ENCODE measurements at regions not wholly inside any gene's neighbourhood (a gene's known extent, or its start where the extent isn't known, plus 50 kb on each side); places are given as distances from the start of the nearest gene placed in this dataset.

- Histone ChIP-seq H3K27ac (ENCODE audit: low read length) (no peak overlapping the region), H3K4me1 (ENCODE audit: control insufficient read depth, insufficient read depth, low read length) (no peaks in the 10 kb centered on the region), H3K27me3 (ENCODE audit: control insufficient read depth, insufficient read depth, low read length) (no peaks in the 10 kb centered on the region), H3K36me3 (ENCODE audit: control insufficient read depth, insufficient read depth, low read length) (no peaks in the 10 kb centered on the region), H3K9me3 (replicated peaks; ENCODE audit: control insufficient read depth, low read depth, low read length) (no peaks in the 10 kb centered on the region), H3K4me3 (ENCODE audit: low read length) (no peak overlapping the region)
- no peak for DNase-seq
- WGBS (ENCODE audit: insufficient coverage): 48% methylated on average over 2 of the region's 4 CpGs
Observed at GRCh38 chr2:146591908-146592307, 1252.9 kb upstream of the ACVR2A start.

- H3K36me3 ChIP-seq (ENCODE audit: control insufficient read depth, insufficient read depth, low read length): no peaks in the 10 kb centered on the region
- H3K27me3 ChIP-seq (ENCODE audit: control insufficient read depth, insufficient read depth, low read length): no peaks in the 10 kb centered on the region
- H3K4me3 ChIP-seq (ENCODE audit: low read length): no peak overlapping the region
- no peak for DNase-seq
- H3K4me1 ChIP-seq (ENCODE audit: control insufficient read depth, insufficient read depth, low read length): no peaks in the 10 kb centered on the region
- WGBS (ENCODE audit: insufficient coverage): 95% methylated on average over 29 of the region's 38 CpGs
- H3K27ac ChIP-seq (ENCODE audit: low read length): no peak overlapping the region
- H3K9me3 ChIP-seq (replicated peaks; ENCODE audit: control insufficient read depth, low read depth, low read length): no peaks in the 10 kb centered on the region
Observed at GRCh38 chr2:146587291-146587713, 1257.5 kb upstream of the ACVR2A start.

DNA sequence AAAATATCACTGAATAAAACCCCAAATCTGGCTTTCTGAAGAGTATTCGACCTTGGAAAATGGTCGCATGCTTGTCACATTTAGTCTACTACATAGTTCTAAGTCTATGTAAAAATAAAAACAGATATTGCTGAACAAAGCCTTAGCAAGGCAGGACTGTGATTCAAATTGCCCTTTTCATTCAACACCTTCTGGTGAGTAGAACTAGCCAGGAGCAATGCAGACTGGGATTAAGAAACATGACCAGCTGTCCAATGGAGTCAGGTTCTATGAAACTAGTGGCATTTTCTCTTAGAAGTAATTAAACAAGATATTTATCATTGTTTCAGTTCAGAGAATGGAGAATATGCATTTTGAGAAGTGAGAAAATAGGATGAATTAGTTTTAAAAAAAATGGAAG is 1260.5 kb upstream of the ACVR2A start:
- Histone ChIP-seq H3K27me3 (ENCODE audit: control insufficient read depth, insufficient read depth, low read length) (no peaks in the 10 kb centered on the region), H3K27ac (ENCODE audit: low read length) (no peak overlapping the region), H3K4me1 (ENCODE audit: control insufficient read depth, insufficient read depth, low read length) (no peaks in the 10 kb centered on the region), H3K9me3 (replicated peaks; ENCODE audit: control insufficient read depth, low read depth, low read length) (no peaks in the 10 kb centered on the region), H3K36me3 (ENCODE audit: control insufficient read depth, insufficient read depth, low read length) (no peaks in the 10 kb centered on the region), H3K4me3 (ENCODE audit: low read length) (no peak overlapping the region)
- DNase-seq: no peak
- WGBS (ENCODE audit: insufficient coverage): no CpG with 5 or more reads among the region's 2 CpGs

- Histone ChIP-seq H3K4me1 (ENCODE audit: control insufficient read depth, insufficient read depth, low read length) (no peaks in the 10 kb centered on the region), H3K9me3 (replicated peaks; ENCODE audit: control insufficient read depth, low read depth, low read length) (no peaks in the 10 kb centered on the region), H3K36me3 (ENCODE audit: control insufficient read depth, insufficient read depth, low read length) (no peaks in the 10 kb centered on the region), H3K27me3 (ENCODE audit: control insufficient read depth, insufficient read depth, low read length) (no peaks in the 10 kb centered on the region), H3K4me3 (ENCODE audit: low read length) (no peak overlapping the region), H3K27ac (ENCODE audit: low read length) (no peak overlapping the region)
- WGBS (ENCODE audit: insufficient coverage): no CpG with 5 or more reads among the region's 1 CpG
- no peak for DNase-seq
Observed at GRCh38 chr2:146579147-146579930, 1265.5 kb upstream of the ACVR2A start.

GRCh38 chr2:146576339-146577111 is 1268.3 kb upstream of the ACVR2A start:
- DNase-seq: no peak
- Histone ChIP-seq H3K27ac (ENCODE audit: low read length) (no peak overlapping the region), H3K4me3 (ENCODE audit: low read length) (no peak overlapping the region), H3K9me3 (replicated peaks; ENCODE audit: control insufficient read depth, low read depth, low read length) (no peaks in the 10 kb centered on the region), H3K36me3 (ENCODE audit: control insufficient read depth, insufficient read depth, low read length) (no peaks in the 10 kb centered on the region), H3K27me3 (ENCODE audit: control insufficient read depth, insufficient read depth, low read length) (no peaks in the 10 kb centered on the region), H3K4me1 (ENCODE audit: control insufficient read depth, insufficient read depth, low read length) (no peaks in the 10 kb centered on the region)
- no CpG with 5 or more reads among the region's 8 CpGs for WGBS (ENCODE audit: insufficient coverage)

DNA sequence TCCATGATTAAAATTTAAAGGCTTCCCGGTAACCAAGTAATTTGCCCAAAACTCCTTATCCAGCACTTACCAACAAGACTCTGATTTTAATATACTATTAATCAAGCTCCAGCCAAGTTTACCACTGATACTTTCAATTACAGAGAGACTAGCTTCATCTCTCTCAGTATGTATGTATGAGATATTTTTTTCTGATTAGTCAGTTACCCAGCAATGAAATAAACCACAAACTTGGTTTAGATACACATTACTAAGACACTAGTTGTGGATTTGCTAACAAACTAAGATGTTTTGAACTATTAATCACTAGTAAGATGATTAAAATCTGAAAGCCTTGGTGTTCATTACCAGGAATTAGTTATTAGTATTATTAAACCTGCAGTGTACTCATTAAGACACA is 1272.2 kb upstream of the ACVR2A start:
- 80% methylated on average over 1 of the region's 1 CpG for WGBS (ENCODE audit: insufficient coverage)
- DNase-seq: no peak
- no peaks in the 10 kb centered on the region for H3K4me1 ChIP-seq (ENCODE audit: control insufficient read depth, insufficient read depth, low read length)
- no peaks in the 10 kb centered on the region for H3K36me3 ChIP-seq (ENCODE audit: control insufficient read depth, insufficient read depth, low read length)
- H3K9me3 ChIP-seq (replicated peaks; ENCODE audit: control insufficient read depth, low read depth, low read length): no peaks in the 10 kb centered on the region
- H3K4me3 ChIP-seq (ENCODE audit: low read length): no peak overlapping the region
- no peaks in the 10 kb centered on the region for H3K27me3 ChIP-seq (ENCODE audit: control insufficient read depth, insufficient read depth, low read length)
- H3K27ac ChIP-seq (ENCODE audit: low read length): no peak overlapping the region

DNA sequence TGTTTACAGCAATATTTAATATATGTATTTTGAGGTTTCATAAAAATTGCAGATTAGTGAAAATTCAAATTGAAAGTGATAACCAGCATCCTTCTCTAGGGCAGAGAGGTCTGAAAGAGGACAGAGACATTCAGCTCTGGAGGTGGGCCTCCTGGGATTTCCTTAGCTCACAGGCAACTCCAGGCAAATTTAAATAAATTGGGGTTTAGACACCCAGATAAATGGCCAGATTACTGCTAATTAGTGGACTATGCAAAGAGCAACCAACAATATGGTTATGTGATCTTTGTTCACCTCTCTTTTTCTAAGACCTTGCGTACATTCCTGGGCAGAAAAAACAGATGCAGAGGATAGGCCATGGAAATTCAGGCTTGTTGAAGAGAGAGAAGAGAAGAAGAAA is 1282.8 kb upstream of the ACVR2A start:
- 100% methylated on average over 1 of the region's 1 CpG for WGBS (ENCODE audit: insufficient coverage)
- H3K36me3 ChIP-seq (ENCODE audit: control insufficient read depth, insufficient read depth, low read length): no peaks in the 10 kb centered on the region
- no peaks in the 10 kb centered on the region for H3K4me1 ChIP-seq (ENCODE audit: control insufficient read depth, insufficient read depth, low read length)
- DNase-seq: no peak
- no peaks in the 10 kb centered on the region for H3K27me3 ChIP-seq (ENCODE audit: control insufficient read depth, insufficient read depth, low read length)
- H3K9me3 ChIP-seq (replicated peaks; ENCODE audit: control insufficient read depth, low read depth, low read length): no peaks in the 10 kb centered on the region
- H3K27ac ChIP-seq (ENCODE audit: low read length): no peak overlapping the region
- H3K4me3 ChIP-seq (ENCODE audit: low read length): no peak overlapping the region

- DNase-seq: no peak
- Histone ChIP-seq H3K27me3 (ENCODE audit: control insufficient read depth, insufficient read depth, low read length) (no peaks in the 10 kb centered on the region), H3K4me3 (ENCODE audit: low read length) (no peak overlapping the region), H3K27ac (ENCODE audit: low read length) (no peak overlapping the region), H3K9me3 (replicated peaks; ENCODE audit: control insufficient read depth, low read depth, low read length) (no peaks in the 10 kb centered on the region), H3K36me3 (ENCODE audit: control insufficient read depth, insufficient read depth, low read length) (no peaks in the 10 kb centered on the region), H3K4me1 (ENCODE audit: control insufficient read depth, insufficient read depth, low read length) (no peaks in the 10 kb centered on the region)
- 73% methylated on average over 4 of the region's 6 CpGs for WGBS (ENCODE audit: insufficient coverage)
Observed at GRCh38 chr2:146547236-146547635, 1297.6 kb upstream of the ACVR2A start.

- H3K4me1 ChIP-seq (ENCODE audit: control insufficient read depth, insufficient read depth, low read length): no peaks in the 10 kb centered on the region
- no peak overlapping the region for H3K27ac ChIP-seq (ENCODE audit: low read length)
- DNase-seq: no peak
- no peaks in the 10 kb centered on the region for H3K36me3 ChIP-seq (ENCODE audit: control insufficient read depth, insufficient read depth, low read length)
- H3K27me3 ChIP-seq (ENCODE audit: control insufficient read depth, insufficient read depth, low read length): no peaks in the 10 kb centered on the region
- no peaks in the 10 kb centered on the region for H3K9me3 ChIP-seq (replicated peaks; ENCODE audit: control insufficient read depth, low read depth, low read length)
- 96% methylated on average over 3 of the region's 5 CpGs for WGBS (ENCODE audit: insufficient coverage)
- no peak overlapping the region for H3K4me3 ChIP-seq (ENCODE audit: low read length)
Observed at GRCh38 chr2:146544701-146545100, 1300.1 kb upstream of the ACVR2A start.

- Histone ChIP-seq H3K36me3 (ENCODE audit: control insufficient read depth, insufficient read depth, low read length) (no peaks in the 10 kb centered on the region), H3K27ac (ENCODE audit: low read length) (no peak overlapping the region), H3K4me1 (ENCODE audit: control insufficient read depth, insufficient read depth, low read length) (no peaks in the 10 kb centered on the region), H3K27me3 (ENCODE audit: control insufficient read depth, insufficient read depth, low read length) (no peaks in the 10 kb centered on the region), H3K4me3 (ENCODE audit: low read length) (no peak overlapping the region), H3K9me3 (replicated peaks; ENCODE audit: control insufficient read depth, low read depth, low read length) (no peaks in the 10 kb centered on the region)
- no peak for DNase-seq
- no CpG with 5 or more reads among the region's 1 CpG for WGBS (ENCODE audit: insufficient coverage)
Observed at GRCh38 chr2:146541896-146542295, 1302.9 kb upstream of the ACVR2A start.

Data from muscle of leg (tissue), 3 donors.